IMR-90 (cell line): ENCODE measurements at regions not wholly inside any gene's neighbourhood (a gene's known extent, or its start where the extent isn't known, plus 50 kb on each side); places are given as distances from the start of the nearest gene placed in this dataset.

Source experiments
- ATAC-seq: fragments of 200-7000 bp; cut with Tn5 transposase; 2 replicates; pipeline ENCODE4 v1.9.1; 2020; ENCODE audit warnings: low read depth, mild to moderate bottlenecking, moderate library complexity
- BruUV-seq: library from RNA; stranded (reverse); fragments of 400-500 nt; replicated peaks from 2 replicates; lab custom pipeline; 2021; lab: Mats Ljungman, UMichigan
- CTCF ChIA-PET: fragments of 300-600 bp; formaldehyde crosslinking; extraction: SDS; loops from one replicate; lab custom pipeline; 2021; ENCODE audit warnings: antibody characterized with exemption; lab: Yijun Ruan, JAX
- POLR2A ChIA-PET: fragments of 300-600 bp; sonication (Branson Sonifier 250); formaldehyde crosslinking; loops from one replicate; lab custom pipeline; 2022; ENCODE audit warnings: antibody characterized with exemption; ENCODE audit not compliant: unreplicated experiment; lab: Charles Lee
- DNase-seq: peaks from one replicate; pipeline ENCODE4 v3.0.0; 2013
- H2AFZ ChIP-seq: replicated peaks from 2 replicates; pipeline ENCODE3; 2013; ENCODE audit warnings: low read length, mild to moderate bottlenecking; ENCODE audit not compliant: poor library complexity
- H2AK5ac ChIP-seq: 2 replicates; pipeline ENCODE4 v1.6.1; 2013; ENCODE audit warnings: low read depth, low read length, inconsistent platforms
- H2AK9ac ChIP-seq: replicated peaks from 2 replicates; pipeline ENCODE3; 2013; ENCODE audit warnings: mild to moderate bottlenecking, low read depth, low read length, moderate library complexity; ENCODE audit not compliant: poor library complexity
- H2BK120ac ChIP-seq: 2 replicates; pipeline ENCODE4 v1.6.1; 2013; ENCODE audit warnings: low read depth, low read length, inconsistent platforms
- H2BK15ac ChIP-seq: 3 replicates; pipeline ENCODE4 v1.6.1; 2013; ENCODE audit warnings: low read depth, low read length, inconsistent platforms
- H2BK20ac ChIP-seq: 2 replicates; pipeline ENCODE4 v1.6.1; 2013; ENCODE audit warnings: low read depth, mild to moderate bottlenecking, inconsistent platforms, low read length, moderate library complexity
- H2BK5ac ChIP-seq: 2 replicates; pipeline ENCODE4 v1.6.1; 2013; ENCODE audit warnings: mild to moderate bottlenecking, low read depth, low read length, inconsistent platforms; ENCODE audit not compliant: poor library complexity, severe bottlenecking
- H3K14ac ChIP-seq: replicated peaks from 2 replicates; pipeline ENCODE4 v1.6.1; 2013; ENCODE audit warnings: low read depth, low read length, inconsistent platforms
- H3K18ac ChIP-seq: 2 replicates; pipeline ENCODE4 v1.6.1; 2013; ENCODE audit warnings: low read depth, low read length, control low read depth
- H3K23ac ChIP-seq: 2 replicates; pipeline ENCODE4 v1.6.1; 2013; ENCODE audit warnings: low read depth, low read length, inconsistent platforms
- H3K27ac ChIP-seq: 2 replicates; pipeline ENCODE4 v1.5.1; 2013; ENCODE audit warnings: mild to moderate bottlenecking, control low read depth, low read length; ENCODE audit not compliant: insufficient read depth
- H3K27me3 ChIP-seq: 2 replicates; pipeline ENCODE4 v1.6.1; 2013; ENCODE audit warnings: low read length; ENCODE audit not compliant: control insufficient read depth, insufficient read depth
- H3K36me3 ChIP-seq: 2 replicates; pipeline ENCODE4 v1.6.1; 2013; ENCODE audit warnings: low read length, mixed read lengths; ENCODE audit not compliant: control insufficient read depth, insufficient read depth
- H3K4ac ChIP-seq: 2 replicates; pipeline ENCODE4 v1.6.1; 2013; ENCODE audit warnings: low read depth, low read length, inconsistent platforms
- H3K4me1 ChIP-seq: 2 replicates; pipeline ENCODE4 v1.6.1; 2013; ENCODE audit warnings: low read length, mixed read lengths; ENCODE audit not compliant: control insufficient read depth, insufficient read depth
- H3K4me2 ChIP-seq: 2 replicates; pipeline ENCODE4 v1.6.1; 2013; ENCODE audit warnings: low read depth, mild to moderate bottlenecking, control low read depth, low read length, moderate library complexity
- H3K4me3 ChIP-seq: 2 replicates; pipeline ENCODE4 v1.5.1; 2013; ENCODE audit warnings: low read depth, mild to moderate bottlenecking, control low read depth, low read length, moderate library complexity; ENCODE audit not compliant: insufficient read depth
- H3K56ac ChIP-seq: 2 replicates; pipeline ENCODE4 v1.6.1; 2013; ENCODE audit warnings: low read length, inconsistent platforms; ENCODE audit not compliant: insufficient read depth; ENCODE audit errors: extremely low read depth
- H3K79me1 ChIP-seq, 2 experiments: 2 replicates each; pipeline ENCODE4 v1.6.1; 2013; ENCODE audit warnings: low read length in 2 of 2, inconsistent platforms in 1 of 2, low read depth in 1 of 2
- H3K9ac ChIP-seq: 2 replicates; pipeline ENCODE4 v1.6.1; 2013; ENCODE audit warnings: low read depth, low read length, control low read depth
- H3K9me1 ChIP-seq: 2 replicates; pipeline ENCODE4 v1.6.1; 2013; ENCODE audit warnings: low read length, inconsistent platforms; ENCODE audit not compliant: insufficient read depth
- H3K9me3 ChIP-seq: 2 replicates; pipeline ENCODE4 v1.6.1; 2013; ENCODE audit warnings: low read length; ENCODE audit not compliant: control insufficient read depth, insufficient read depth
- H4K20me1 ChIP-seq: 2 replicates; pipeline ENCODE4 v1.6.1; 2013; ENCODE audit warnings: low read length, inconsistent platforms; ENCODE audit not compliant: insufficient read depth
- H4K5ac ChIP-seq: 2 replicates; pipeline ENCODE4 v1.6.1; 2013; ENCODE audit warnings: mild to moderate bottlenecking, low read depth, low read length, control low read depth
- H4K8ac ChIP-seq, 2 experiments: 2 replicates each; pipeline ENCODE4 v1.6.1; 2013; ENCODE audit warnings: low read depth in 2 of 2, low read length in 2 of 2, control low read depth in 1 of 2, inconsistent platforms in 1 of 2
- H4K91ac ChIP-seq: 2 replicates; pipeline ENCODE4 v1.6.1; 2013; ENCODE audit warnings: low read depth, low read length, inconsistent platforms; ENCODE audit not compliant: insufficient read depth
- BHLHE40 ChIP-seq: fragments of 150-350 bp; IDR thresholded peaks from 2 replicates; pipeline ENCODE4 v1.6.1; 2016; ENCODE audit warnings: mild to moderate bottlenecking, low read depth, low read length
- CHD1 ChIP-seq: IDR thresholded peaks from 2 replicates; pipeline ENCODE4 v1.6.1; 2012; ENCODE audit warnings: low read depth, low read length, improper control_type of control experiment
- NFE2L2 ChIP-seq: fragments of 150-350 bp; IDR thresholded peaks from 2 replicates; pipeline ENCODE4 v1.6.1; 2016; ENCODE audit warnings: low read depth, mild to moderate bottlenecking, low read length
- POLR2A ChIP-seq: IDR thresholded peaks from 2 replicates; pipeline ENCODE4 v1.6.1; 2012; ENCODE audit warnings: mild to moderate bottlenecking, low read depth, low read length
- RAD21 ChIP-seq: IDR thresholded peaks from 2 replicates; pipeline ENCODE4 v1.6.1; 2012; ENCODE audit warnings: low read length, improper control_type of control experiment
- RCOR1 ChIP-seq: IDR thresholded peaks from 2 replicates; pipeline ENCODE4 v1.6.1; 2012; ENCODE audit warnings: mild to moderate bottlenecking, low read length, improper control_type of control experiment; ENCODE audit not compliant: insufficient replicate concordance
- WGBS, 2 experiments: methylation state at CpG; one replicate each; pipeline versions ENCODE4 v1.1.5 to v1.1.7; 2013; ENCODE audit warnings: missing lambda C conversion rate in 2 of 2; ENCODE audit not compliant: insufficient read length in 1 of 2; ENCODE audit errors: extremely low coverage in 2 of 2; 5-methylcytosine and 5-hydroxymethylcytosine counted together
- dilution Hi-C: fragments of 300-500 bp; cut with HindIII; formaldehyde crosslinking; loops from one replicate; pipeline ENCODE4 v1.14.3; 2018; ENCODE audit warnings: low sequenced_read_pairs; ENCODE audit not compliant: unreplicated experiment
- in situ Hi-C: fragments of 300-500 bp; cut with MboI; formaldehyde crosslinking; loops from 3 replicates; pipeline ENCODE4 v1.14.3; 2019; ENCODE audit warnings: low sequenced_read_pairs, inconsistent platforms, mixed read lengths
- intact Hi-C: fragments of 100-400 bp; cut with micrococcal nuclease; formaldehyde crosslinking; loops from 2 replicates; pipeline ENCODE4 v1.10.0; 2022
- TF ChIP-seq, protein P1 (sequence below): fragments of 150-350 bp; IDR thresholded peaks from 2 replicates; pipeline ENCODE4 v1.6.1; 2017; ENCODE audit warnings: mild to moderate bottlenecking, antibody characterized with exemption, low read length, low read depth
- TF ChIP-seq, protein P2 (sequence below): conservative IDR thresholded peaks from 2 replicates; pipeline ENCODE4 v1.5.1; 2012; ENCODE audit warnings: mild to moderate bottlenecking, low read depth, low read length, improper control_type of control experiment

DNA sequence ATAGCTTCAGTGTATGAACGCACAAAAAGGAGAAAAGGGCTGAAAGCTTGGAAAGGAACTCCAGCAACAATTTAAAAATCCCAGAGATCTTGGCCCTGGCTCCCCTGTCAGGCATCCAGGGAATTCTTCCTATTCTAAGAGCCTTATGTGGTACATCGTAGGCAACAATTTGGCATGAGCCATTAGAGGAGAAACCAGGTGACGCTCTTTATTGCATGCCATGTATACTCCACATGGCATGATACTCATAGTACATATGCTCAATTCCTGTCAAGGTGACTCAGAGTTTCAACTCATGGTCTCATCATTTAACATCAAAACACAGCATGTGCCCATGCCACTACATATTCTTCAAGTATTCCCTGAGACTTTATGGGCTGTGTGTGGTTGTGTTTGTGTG, 191.3 kb downstream of the OR13H1 start:
- CTCF ChIA-PET, result no interaction called here
- H2BK120ac ChIP-seq, result no peak overlapping the region
- dilution Hi-C loops, result no loop called here

More for the DNA sequence above, 191.3 kb downstream of the OR13H1 start:
- intact Hi-C loops, result loop anchor here (10.0 kb wide), 1 partner anchor 890 kb away; no protein-coding TSS in a partner anchor
- H3K27me3 ChIP-seq, result no peaks in the 10 kb centered on the region; the same call in 1 of the 2 replicates
- H2AFZ ChIP-seq, result no peak overlapping the region
- H3K9me3 ChIP-seq, result peaks cover 6% of the 10 kb centered on the region
- H3K4ac ChIP-seq, result no peak overlapping the region
- TF ChIP-seq BHLHE40 (no peak), RCOR1 (no peak), NFE2L2 (no peak), POLR2A (no peak), RAD21 (no peak), CHD1 (no peak)
- TF ChIP-seq, protein P1, sequence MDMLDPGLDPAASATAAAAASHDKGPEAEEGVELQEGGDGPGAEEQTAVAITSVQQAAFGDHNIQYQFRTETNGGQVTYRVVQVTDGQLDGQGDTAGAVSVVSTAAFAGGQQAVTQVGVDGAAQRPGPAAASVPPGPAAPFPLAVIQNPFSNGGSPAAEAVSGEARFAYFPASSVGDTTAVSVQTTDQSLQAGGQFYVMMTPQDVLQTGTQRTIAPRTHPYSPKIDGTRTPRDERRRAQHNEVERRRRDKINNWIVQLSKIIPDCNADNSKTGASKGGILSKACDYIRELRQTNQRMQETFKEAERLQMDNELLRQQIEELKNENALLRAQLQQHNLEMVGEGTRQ, result no peak
- TF ChIP-seq, protein P2, sequence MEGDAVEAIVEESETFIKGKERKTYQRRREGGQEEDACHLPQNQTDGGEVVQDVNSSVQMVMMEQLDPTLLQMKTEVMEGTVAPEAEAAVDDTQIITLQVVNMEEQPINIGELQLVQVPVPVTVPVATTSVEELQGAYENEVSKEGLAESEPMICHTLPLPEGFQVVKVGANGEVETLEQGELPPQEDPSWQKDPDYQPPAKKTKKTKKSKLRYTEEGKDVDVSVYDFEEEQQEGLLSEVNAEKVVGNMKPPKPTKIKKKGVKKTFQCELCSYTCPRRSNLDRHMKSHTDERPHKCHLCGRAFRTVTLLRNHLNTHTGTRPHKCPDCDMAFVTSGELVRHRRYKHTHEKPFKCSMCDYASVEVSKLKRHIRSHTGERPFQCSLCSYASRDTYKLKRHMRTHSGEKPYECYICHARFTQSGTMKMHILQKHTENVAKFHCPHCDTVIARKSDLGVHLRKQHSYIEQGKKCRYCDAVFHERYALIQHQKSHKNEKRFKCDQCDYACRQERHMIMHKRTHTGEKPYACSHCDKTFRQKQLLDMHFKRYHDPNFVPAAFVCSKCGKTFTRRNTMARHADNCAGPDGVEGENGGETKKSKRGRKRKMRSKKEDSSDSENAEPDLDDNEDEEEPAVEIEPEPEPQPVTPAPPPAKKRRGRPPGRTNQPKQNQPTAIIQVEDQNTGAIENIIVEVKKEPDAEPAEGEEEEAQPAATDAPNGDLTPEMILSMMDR, result no peak
- in situ Hi-C loops, result no loop called here
- no peak overlapping the region for H3K18ac ChIP-seq
- no peak overlapping the region for H2BK15ac ChIP-seq
- H4K20me1 ChIP-seq, result no peaks in the 10 kb centered on the region
- no peak overlapping the region for H2AK5ac ChIP-seq
- no TSS peak for BruUV-seq
- peak overlapping the region; percentile 46; the same call in 1 of the 2 replicates for H3K4me2 ChIP-seq
- no peak overlapping the region for H3K14ac ChIP-seq
- H3K9ac ChIP-seq, result no peak overlapping the region
- H2BK5ac ChIP-seq, result no peak overlapping the region
- H2BK20ac ChIP-seq, result no peak overlapping the region
- no peaks in the 10 kb centered on the region for H3K36me3 ChIP-seq
- no peaks in the 10 kb centered on the region for H3K79me1 ChIP-seq
- H4K5ac ChIP-seq, result no peak overlapping the region
- ATAC-seq (no peak), DNase-seq (no peak)
- POLR2A ChIA-PET, result no interaction called here
- no peak overlapping the region for H4K91ac ChIP-seq
- no peak overlapping the region for H2AK9ac ChIP-seq
- H3K9me1 ChIP-seq, result no peaks in the 10 kb centered on the region
- H3K4me3 ChIP-seq, result peak overlapping the region; percentile 3; the same call in 1 of the 2 replicates
- 40% methylated on average over 1 of the region's 3 CpGs; no CpG with 5 or more reads in 1 of the 2 experiments for WGBS, 2 experiments
- H3K4me1 ChIP-seq, result no peaks in the 10 kb centered on the region
- no peak overlapping the region for H4K8ac ChIP-seq
- no peak overlapping the region for H3K27ac ChIP-seq
- no peak overlapping the region for H3K23ac ChIP-seq
- H3K56ac ChIP-seq, result no peak overlapping the region
